ENCODE measurements at regions not wholly inside any gene's neighbourhood (a gene's known extent, or its start where the extent isn't known, plus 50 kb on each side); places are given as distances from the start of the nearest gene placed in this dataset.

GRCh38 chr13:73278186-73278585, 219.4 kb downstream of the KLF5 start:
- Histone ChIP-seq H3K4me3 (ENCODE audit: low read depth, low read length, poor library complexity, severe bottlenecking) (no peak overlapping the region), H3K9me3 (ENCODE audit: low read length) (0 out of 2 replicates have a peak, but pooled peaks cover 3% of the 10 kb centered on the region), H3F3A (ENCODE audit: insufficient read depth, low read length) (no peaks in the 10 kb centered on the region), H3K27ac (ENCODE audit: low read depth, low read length, poor library complexity, severe bottlenecking) (no peak overlapping the region), H3K27me3 (ENCODE audit: insufficient read depth, low read length) (no peaks in the 10 kb centered on the region), H3K79me2 (ENCODE audit: insufficient read depth, low read length) (no peaks in the 10 kb centered on the region), H3K4me2 (ENCODE audit: low read length) (no peak overlapping the region), H3K4me1 (ENCODE audit: insufficient read depth, low read length, severe bottlenecking) (no peaks in the 10 kb centered on the region), H4K20me1 (ENCODE audit: insufficient read depth, low read length) (no peaks in the 10 kb centered on the region), H3K9ac (ENCODE audit: low read length) (no peak overlapping the region), H3K9me2 (ENCODE audit: low read depth, low read length) (no peaks in the 10 kb centered on the region), H3K36me3 (ENCODE audit: insufficient read depth, low read length) (no peaks in the 10 kb centered on the region), H2AFZ (ENCODE audit: low read length) (no peak overlapping the region)
- TF ChIP-seq EZH2 (IDR thresholded peaks at IDR 0.05; ENCODE audit: borderline replicate concordance, low read length): no peak
- TF ChIP-seq, protein P1, sequence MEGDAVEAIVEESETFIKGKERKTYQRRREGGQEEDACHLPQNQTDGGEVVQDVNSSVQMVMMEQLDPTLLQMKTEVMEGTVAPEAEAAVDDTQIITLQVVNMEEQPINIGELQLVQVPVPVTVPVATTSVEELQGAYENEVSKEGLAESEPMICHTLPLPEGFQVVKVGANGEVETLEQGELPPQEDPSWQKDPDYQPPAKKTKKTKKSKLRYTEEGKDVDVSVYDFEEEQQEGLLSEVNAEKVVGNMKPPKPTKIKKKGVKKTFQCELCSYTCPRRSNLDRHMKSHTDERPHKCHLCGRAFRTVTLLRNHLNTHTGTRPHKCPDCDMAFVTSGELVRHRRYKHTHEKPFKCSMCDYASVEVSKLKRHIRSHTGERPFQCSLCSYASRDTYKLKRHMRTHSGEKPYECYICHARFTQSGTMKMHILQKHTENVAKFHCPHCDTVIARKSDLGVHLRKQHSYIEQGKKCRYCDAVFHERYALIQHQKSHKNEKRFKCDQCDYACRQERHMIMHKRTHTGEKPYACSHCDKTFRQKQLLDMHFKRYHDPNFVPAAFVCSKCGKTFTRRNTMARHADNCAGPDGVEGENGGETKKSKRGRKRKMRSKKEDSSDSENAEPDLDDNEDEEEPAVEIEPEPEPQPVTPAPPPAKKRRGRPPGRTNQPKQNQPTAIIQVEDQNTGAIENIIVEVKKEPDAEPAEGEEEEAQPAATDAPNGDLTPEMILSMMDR (IDR thresholded peaks at IDR 0.05; ENCODE audit: low read length): no peak

DNA sequence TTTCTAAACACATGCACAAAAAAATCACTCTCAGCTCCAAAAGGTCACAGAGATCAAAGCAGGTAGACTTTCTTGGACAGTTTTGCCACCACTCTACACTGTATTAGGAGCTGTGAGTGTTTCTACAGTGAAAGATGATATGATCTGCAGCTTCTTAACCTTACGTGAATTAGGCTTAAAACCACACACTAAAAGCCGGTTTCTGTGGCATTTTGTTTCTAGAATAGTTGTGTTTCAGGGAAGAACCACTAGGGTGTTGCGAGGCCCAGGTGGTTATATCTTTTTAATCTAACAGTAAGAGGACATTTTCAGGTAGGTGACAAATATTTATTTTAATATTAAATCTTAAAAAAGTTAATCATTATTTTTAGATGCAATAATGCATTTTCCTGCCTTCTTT, 216.4 kb downstream of the KLF5 start:
- Histone ChIP-seq H2AFZ (ENCODE audit: low read length) (no peak overlapping the region), H3K9me2 (ENCODE audit: low read depth, low read length) (no peaks in the 10 kb centered on the region), H3K4me1 (ENCODE audit: insufficient read depth, low read length, severe bottlenecking) (no peaks in the 10 kb centered on the region), H3K79me2 (ENCODE audit: insufficient read depth, low read length) (no peaks in the 10 kb centered on the region), H3F3A (ENCODE audit: insufficient read depth, low read length) (no peaks in the 10 kb centered on the region), H3K4me2 (ENCODE audit: low read length) (no peak overlapping the region), H3K4me3 (ENCODE audit: low read depth, low read length, poor library complexity, severe bottlenecking) (no peak overlapping the region), H3K9ac (ENCODE audit: low read length) (no peak overlapping the region), H3K27ac (ENCODE audit: low read depth, low read length, poor library complexity, severe bottlenecking) (no peak overlapping the region), H3K36me3 (ENCODE audit: insufficient read depth, low read length) (no peaks in the 10 kb centered on the region), H3K9me3 (ENCODE audit: low read length) (0 out of 2 replicates have a peak, but pooled peaks cover 3% of the 10 kb centered on the region), H4K20me1 (ENCODE audit: insufficient read depth, low read length) (no peaks in the 10 kb centered on the region), H3K27me3 (ENCODE audit: insufficient read depth, low read length) (no peaks in the 10 kb centered on the region)
- TF ChIP-seq EZH2 (IDR thresholded peaks at IDR 0.05; ENCODE audit: borderline replicate concordance, low read length): no peak
- TF ChIP-seq, protein P1 (IDR thresholded peaks at IDR 0.05; ENCODE audit: low read length): no peak

- H4K20me1 ChIP-seq (ENCODE audit: insufficient read depth, low read length): no peaks in the 10 kb centered on the region
- no peak overlapping the region for H3K9ac ChIP-seq (ENCODE audit: low read length)
- H2AFZ ChIP-seq (ENCODE audit: low read length): no peak overlapping the region
- no peaks in the 10 kb centered on the region for H3K36me3 ChIP-seq (ENCODE audit: insufficient read depth, low read length)
- no peak overlapping the region for H3K4me3 ChIP-seq (ENCODE audit: low read depth, low read length, poor library complexity, severe bottlenecking)
- H3K27me3 ChIP-seq (ENCODE audit: insufficient read depth, low read length): no peaks in the 10 kb centered on the region
- H3K4me2 ChIP-seq (ENCODE audit: low read length): no peak overlapping the region
- no peaks in the 10 kb centered on the region for H3K9me2 ChIP-seq (ENCODE audit: low read depth, low read length)
- H3K79me2 ChIP-seq (ENCODE audit: insufficient read depth, low read length): no peaks in the 10 kb centered on the region
- H3F3A ChIP-seq (ENCODE audit: insufficient read depth, low read length): no peaks in the 10 kb centered on the region
- no peak overlapping the region for H3K27ac ChIP-seq (ENCODE audit: low read depth, low read length, poor library complexity, severe bottlenecking)
- H3K4me1 ChIP-seq (ENCODE audit: insufficient read depth, low read length, severe bottlenecking): no peaks in the 10 kb centered on the region
- 0 out of 2 replicates have a peak, but pooled peaks cover 3% of the 10 kb centered on the region for H3K9me3 ChIP-seq (ENCODE audit: low read length)
- TF ChIP-seq, protein P1 (IDR thresholded peaks at IDR 0.05; ENCODE audit: low read length): no peak
- TF ChIP-seq EZH2 (IDR thresholded peaks at IDR 0.05; ENCODE audit: borderline replicate concordance, low read length): no peak
Measured at GRCh38 chr13:73274147-73274546, 215.3 kb downstream of the KLF5 start.
